NCI-H2081 treated with DMSO at 0.1 percent for 48 hours (cell line): ENCODE measurements at regions not wholly inside any gene's neighbourhood (a gene's known extent, or its start where the extent isn't known, plus 50 kb on each side); places are given as distances from the start of the nearest gene placed in this dataset.
A peak's percentile ranks its signal among the peaks of the same experiment; 100 is the strongest.

Experiments
- DNase-seq: peaks from one replicate; lab custom pipeline; 2025; lab: John Stamatoyannopoulos, UW

DNA sequence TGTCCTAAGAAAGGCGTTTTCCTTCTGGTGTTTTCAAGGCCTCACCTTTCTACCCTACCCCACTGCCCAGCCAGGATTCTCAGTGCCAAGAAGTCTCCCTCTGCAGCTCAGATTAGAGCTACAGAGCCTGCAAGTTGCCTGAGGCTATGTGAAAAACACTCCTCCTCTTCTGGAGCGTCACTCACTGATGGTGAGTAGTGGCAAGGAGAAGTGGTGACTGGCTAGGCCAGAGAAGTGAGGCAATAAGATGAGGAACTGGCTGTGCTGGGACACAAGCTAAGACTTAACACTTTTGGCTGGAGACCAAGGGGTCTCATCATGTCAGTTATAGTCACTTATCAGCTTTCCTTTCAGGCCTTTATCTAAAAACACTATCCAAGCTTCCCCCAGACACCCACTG lies 86.7 kb upstream of the PRKAR2B start:
- DNase-seq: no peak

DNA sequence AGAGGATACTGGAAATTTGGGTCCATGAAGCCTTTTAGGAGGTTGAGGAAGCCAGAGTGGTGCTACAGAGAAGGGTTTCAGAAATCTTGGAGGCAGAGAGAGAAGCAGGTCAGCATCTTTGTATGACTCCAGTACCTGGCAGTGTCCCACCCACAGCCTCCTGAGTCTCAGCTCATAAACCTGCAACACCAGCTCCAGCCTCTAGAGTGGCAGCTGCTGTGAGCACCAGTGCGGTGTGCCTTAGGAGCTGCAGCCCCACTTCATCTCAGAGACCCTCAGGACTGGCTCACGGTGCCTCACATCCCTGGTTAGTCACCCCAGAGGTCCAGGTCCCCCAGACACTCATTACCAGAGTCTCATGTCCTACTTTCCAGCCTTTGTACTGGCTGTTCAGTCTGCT lies 84.8 kb upstream of the PRKAR2B start:
- no peak for DNase-seq

DNA sequence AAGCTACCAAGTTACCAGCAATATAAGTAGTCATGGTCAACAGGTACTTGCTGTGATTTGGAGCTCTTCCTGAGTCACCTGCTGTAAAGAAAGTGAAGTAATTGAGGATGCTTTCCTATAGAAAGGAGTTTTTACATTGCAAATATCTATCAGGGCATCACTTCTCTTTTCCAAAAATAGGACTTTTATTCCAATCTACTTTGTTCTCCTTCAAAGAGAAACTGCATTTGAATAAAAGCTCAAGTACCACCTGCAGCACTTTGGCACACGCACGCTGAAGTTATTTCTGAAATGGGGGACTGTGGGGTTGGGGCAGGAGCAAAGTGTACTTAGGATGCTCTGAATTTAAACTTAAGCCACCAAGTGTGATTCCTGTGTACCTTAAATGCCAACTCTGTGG lies 81.8 kb upstream of the PRKAR2B start:
- no peak for DNase-seq

DNA sequence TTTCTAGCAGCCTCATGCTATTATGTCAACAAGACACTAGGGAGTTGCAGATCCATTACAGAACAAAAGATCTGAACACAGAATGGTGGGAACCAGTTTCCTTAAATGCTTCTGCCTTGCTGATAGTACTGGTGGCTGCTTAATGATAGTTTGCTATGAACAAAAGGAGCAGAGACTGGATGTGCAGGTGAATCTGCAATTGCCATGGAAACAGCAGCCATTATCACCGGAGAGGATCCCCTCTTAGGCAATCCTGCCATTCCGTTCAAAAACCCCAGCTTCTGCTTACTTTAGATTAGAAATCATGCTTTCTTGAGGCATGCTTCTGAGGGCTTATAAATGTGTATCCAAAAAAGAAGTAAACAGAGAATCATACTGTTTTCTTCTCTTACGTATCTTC lies 80.0 kb upstream of the PRKAR2B start:
- DNase-seq: no peak

DNA sequence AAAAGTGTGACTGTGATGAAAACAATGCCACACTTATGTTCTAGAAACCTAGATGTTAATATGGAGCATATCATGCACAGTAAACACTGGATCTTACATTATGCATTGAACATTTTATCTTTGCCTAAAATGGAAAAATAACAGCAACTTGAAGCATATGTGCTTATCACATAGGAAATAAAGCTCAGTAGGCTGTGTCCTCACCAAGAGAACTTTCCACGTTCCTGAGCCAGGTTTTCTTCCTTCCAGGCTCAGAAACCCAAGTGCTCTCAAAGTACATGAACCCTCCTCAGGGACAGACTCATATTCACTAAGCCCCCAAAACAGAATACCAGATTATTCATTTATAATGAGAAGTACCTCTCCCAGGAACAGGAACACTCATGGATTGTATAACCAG lies 79.4 kb upstream of the PRKAR2B start:
- no peak for DNase-seq

DNA sequence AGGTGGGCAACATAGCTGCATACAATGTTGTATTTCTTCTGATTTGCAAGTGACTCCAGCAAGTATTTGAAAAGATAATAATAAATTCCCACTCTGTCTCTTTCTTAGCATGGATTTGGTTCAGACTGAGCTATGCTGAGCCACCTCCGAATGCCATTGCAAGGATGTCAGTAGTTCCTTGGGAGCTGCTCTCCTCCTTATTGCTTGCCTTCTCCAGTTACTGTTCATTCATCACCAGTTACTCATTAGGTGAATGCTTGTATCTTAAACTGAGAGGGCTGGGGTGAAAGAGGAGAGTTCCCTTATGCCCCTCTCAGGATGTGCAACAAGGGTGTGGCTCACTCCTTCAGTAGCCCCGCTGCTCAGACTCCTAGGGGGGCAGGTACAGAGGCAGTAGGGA lies 78.4 kb upstream of the PRKAR2B start:
- no peak for DNase-seq

DNA sequence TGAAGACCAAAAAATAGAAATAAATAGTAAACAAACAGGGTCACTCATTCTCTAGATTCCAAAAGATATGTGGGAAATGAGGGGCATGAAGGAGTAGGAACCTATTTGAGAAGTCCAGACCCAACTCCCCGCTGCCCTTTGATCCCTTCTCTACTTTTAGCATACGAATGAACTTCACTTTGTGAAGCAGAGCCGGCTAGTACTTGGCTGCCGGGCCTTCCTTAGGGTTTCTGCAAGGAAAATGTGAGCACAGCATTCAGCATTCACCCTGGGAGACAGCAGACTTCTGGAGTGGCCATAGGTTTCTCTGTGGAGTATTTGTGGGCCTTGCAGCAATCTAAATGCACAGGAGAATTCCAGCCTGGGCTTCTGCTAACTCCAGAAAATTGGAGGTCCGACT lies 76.3 kb upstream of the PRKAR2B start:
- DNase-seq: no peak

DNA sequence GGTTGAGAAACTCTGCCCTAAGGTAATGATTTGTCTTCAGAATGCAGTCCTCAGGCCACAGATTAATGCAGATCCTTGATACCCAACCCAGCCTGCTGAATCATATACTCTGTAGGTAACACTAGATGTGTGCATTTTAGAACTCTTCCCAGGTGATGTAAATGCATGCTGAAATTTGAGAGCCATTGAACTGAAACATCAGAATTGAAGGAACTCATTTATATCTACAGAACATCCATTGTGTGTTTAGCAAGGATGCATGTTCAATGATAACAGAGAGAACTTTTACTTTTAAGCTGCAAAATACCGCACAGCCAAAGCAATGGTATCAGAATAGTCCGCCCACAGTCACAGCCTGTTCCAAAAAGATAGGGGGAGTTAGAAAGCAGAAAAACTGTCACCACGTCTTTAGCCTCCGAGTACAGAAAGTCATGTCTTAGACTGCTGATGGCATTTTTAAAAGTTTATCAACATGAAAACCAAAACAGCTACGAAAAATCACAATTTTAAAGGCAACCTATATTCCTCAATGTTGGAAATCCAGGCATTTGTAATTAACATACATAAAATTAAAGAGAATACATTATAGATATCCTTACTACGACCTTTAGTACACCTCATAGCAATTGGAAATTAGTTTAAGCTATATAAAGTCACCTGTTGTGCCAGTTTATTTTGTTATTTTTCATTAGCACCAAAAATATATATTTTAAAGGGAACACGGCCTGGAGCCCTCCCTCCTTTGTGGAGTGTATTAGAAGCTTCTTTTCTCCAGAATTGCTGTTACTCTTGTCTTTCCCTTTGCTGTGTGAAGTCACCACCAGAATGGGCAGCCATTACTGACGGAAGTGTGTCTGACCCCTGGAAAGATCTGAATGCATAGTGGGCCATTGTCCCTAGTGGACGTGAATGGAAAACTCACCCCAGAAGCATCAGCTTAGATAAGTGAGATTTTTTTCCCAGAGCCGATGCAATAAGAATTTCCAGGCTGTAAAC lies 65.8 kb upstream of the PRKAR2B start:
- DNase-seq: no peak

DNA sequence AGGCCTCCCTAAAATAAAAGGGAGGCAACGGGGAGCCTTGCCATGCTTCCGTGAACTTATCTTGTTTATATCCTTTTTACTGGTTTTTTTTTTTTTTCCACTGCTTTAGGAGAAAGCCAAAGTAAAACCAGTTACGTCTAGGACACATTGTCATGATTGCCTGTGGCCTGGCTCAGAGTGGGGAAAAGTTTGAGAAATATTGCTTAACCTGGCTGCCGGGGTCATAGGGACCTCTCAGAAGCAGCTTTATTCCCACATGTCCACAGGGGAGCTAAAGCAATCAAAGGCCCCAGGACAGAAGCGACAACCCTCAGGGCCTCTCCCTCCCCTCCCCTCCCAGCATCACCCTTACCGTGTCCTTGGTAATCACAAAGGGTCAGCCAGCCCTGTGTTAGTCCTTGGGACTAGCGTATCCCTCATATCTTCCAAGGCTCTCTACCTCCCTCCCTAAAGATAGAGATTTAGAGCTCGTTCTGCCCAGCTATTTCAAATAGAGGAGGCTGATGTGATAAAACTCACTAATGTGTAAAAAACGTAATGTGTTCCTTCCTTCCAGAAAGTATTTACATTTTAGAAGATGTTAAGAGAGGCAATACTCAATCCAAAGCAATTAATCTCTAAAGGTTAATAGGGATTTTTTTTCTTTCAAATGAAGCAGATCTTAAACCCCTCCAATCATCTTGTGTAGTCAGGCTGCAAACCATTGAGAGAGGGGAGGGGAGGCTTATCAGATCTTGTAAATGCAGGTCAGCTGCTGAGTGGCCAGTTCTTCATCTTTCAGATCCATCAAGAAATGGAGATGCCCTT lies 64.8 kb upstream of the PRKAR2B start:
- no peak for DNase-seq

DNA sequence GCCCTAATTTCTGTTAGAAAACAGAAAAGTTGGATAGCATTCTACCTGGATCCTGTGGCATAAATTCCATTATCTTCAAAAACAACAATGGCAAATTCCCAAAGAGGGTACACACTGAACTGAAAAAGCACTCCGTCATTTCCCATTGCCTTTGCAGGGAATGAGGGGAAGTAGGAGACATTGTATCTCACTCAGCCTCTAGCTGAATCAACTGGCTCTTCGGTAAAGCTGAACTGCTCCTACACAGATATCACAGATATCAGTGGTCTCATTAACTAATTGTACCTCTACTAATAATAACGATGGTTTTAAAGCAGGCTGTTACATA lies 64.2 kb upstream of the PRKAR2B start:
- no peak for DNase-seq

DNA sequence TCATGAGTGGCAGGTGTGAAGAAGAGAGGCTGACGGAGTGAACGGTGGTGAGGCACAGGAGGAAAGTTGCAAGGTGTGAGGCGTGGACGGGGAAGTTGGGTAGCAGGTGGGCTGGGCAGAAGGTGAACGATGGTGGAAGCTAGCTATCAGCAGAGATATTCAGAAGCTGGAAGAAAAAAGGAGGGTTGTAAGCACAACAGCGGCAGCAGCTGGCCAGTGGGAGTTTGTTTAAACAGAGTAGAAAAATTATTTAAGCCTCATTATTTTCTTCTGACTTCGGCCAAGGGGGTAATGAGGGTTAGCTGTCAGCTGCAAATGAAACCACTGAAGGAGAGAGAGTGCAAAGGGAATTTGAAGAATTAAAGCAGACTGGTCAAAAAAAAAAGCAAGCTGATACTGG lies 62.1 kb upstream of the PRKAR2B start:
- peak; percentile 55 for DNase-seq

DNA sequence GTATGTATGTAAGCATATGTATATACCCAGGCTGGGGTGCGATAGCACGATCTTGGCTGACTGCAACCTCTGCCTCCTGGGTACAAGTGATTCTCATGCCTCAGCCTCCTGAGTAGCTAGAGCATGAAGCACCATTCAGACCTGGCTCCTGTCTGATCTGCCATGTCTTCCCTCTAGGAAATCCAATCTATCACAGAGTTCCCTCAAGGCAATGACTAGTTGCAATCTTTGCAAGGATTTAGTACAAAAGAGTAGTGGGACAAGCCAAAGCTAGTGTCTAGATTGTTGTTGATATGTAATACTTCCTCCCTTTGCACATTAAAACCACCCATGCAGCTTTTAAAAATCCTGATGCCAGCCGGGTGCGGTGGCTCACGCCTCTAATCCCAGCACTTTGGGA lies 60.5 kb upstream of the PRKAR2B start:
- DNase-seq: no peak

DNA sequence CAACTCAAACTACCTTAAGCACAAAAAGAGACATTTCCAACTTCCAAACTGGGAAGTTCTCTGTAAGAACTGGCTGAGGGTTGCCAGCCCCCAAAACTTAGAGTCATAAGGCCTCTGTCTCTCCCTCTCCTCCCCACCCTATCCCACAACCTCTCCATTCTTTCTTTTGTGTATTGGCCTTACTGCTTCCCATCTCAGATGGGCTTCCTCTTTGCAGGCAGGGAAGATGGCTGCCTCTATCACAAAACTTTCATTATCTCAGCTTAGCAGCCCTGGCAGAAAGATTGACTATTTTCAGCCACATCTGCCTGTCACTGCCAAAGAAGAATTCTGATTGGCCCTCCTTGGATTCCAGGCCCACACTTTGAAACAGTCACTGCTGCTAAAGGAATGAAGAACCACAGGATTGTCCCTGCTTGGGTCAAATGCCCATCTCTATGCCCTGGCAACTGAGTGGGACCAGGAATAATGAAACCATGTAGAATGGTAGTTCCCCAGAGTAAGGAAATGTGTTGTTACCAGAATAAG lies 58.0 kb upstream of the PRKAR2B start:
- DNase-seq: no peak

DNA sequence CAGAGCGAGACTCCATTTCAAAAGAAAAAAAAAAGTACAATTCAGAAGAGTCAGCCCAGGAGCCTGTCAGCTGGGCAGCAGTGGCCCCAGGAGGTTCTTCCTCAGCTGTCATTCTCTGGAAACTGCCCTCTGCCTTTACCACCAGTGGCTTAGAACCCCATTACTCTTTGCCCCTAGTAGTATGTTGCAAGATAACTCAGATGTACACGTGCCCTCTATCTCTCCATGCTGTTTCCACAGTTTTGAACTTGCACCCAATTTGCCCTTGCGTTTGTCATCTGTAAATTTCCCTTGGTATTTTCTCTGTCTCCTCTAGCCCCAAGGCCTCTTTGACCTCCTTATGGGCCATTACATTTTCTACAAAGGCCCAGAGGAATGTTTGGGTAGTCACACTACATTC lies 56.7 kb upstream of the PRKAR2B start:
- DNase-seq: no peak

DNA sequence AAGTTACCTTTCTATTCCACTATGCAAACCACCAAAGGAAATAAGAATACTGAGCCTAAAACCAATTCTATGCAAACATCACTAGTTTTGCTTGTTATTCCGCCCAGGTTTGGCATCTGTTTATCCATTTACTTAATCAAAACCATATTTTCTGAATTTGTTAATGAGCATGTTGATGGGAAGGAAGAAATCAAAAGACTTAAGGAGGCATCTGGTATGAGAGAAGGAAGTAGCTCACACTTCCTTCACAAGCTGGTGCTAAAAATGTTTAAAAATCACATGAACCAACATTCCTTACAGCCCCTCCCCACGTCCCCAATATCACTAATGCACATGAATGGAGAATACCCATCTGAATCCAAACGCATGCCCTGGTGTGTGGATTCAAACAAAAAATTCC lies 52.0 kb upstream of the PRKAR2B start:
- no peak for DNase-seq
